ENCODE measurements at regions not wholly inside any gene's neighbourhood (a gene's known extent, or its start where the extent isn't known, plus 50 kb on each side); places are given as distances from the start of the nearest gene placed in this dataset.

DNA sequence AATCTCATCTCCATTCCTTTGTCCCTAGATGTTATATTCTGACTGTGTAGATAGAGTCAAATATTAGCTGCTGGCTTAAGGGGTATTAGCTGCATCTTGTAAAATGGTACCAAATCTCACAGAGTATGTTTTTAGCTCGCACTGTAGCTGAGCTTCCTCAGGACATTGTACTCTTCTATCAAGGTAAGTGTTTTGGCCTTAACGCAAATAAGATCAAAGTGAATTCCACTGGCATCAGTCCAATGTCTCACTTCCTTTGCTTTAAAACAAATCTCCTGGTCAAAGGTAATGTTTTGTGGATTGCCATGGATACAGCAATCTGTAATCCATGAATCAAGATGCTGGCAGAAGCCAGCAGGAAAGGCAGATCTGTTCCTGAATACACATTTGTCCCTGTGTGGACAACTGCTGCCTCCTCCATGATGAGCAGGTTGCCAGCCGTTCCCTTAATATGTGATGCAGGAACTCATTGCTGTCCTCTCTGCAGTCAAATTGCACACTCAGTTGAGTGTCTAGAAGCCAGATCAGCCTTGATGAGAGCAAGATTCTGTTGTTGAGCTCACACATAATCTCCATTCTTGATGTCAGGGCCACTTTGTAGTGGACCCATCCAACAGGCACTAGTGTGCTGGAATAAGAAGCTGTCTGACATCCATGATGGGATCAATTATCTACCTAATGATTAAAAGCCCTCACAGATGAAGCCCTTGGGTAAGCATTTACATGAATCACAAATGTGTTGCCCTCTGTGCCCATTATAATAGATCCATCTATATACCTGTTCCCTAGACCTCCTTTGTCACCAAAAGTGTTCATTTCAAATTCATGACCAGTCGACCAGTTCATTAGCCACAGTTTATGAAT, 96.6 kb upstream of the AGTR1 start:
- TF ChIP-seq POLR2A (IDR thresholded peaks at IDR 0.05), result no peak
- TF ChIP-seq EP300 (IDR thresholded peaks at IDR 0.05), result no peak
- TF ChIP-seq, protein P1, sequence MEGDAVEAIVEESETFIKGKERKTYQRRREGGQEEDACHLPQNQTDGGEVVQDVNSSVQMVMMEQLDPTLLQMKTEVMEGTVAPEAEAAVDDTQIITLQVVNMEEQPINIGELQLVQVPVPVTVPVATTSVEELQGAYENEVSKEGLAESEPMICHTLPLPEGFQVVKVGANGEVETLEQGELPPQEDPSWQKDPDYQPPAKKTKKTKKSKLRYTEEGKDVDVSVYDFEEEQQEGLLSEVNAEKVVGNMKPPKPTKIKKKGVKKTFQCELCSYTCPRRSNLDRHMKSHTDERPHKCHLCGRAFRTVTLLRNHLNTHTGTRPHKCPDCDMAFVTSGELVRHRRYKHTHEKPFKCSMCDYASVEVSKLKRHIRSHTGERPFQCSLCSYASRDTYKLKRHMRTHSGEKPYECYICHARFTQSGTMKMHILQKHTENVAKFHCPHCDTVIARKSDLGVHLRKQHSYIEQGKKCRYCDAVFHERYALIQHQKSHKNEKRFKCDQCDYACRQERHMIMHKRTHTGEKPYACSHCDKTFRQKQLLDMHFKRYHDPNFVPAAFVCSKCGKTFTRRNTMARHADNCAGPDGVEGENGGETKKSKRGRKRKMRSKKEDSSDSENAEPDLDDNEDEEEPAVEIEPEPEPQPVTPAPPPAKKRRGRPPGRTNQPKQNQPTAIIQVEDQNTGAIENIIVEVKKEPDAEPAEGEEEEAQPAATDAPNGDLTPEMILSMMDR (IDR thresholded peaks at IDR 0.05), result no peak
